NCI-H2081 (cell line): ENCODE measurements at regions not wholly inside any gene's neighbourhood (a gene's known extent, or its start where the extent isn't known, plus 50 kb on each side); places are given as distances from the start of the nearest gene placed in this dataset.

Experiments used
- DNase-seq, 2 experiments: peaks; one replicate each; lab custom pipeline; 2025; lab: John Stamatoyannopoulos, UW

DNA sequence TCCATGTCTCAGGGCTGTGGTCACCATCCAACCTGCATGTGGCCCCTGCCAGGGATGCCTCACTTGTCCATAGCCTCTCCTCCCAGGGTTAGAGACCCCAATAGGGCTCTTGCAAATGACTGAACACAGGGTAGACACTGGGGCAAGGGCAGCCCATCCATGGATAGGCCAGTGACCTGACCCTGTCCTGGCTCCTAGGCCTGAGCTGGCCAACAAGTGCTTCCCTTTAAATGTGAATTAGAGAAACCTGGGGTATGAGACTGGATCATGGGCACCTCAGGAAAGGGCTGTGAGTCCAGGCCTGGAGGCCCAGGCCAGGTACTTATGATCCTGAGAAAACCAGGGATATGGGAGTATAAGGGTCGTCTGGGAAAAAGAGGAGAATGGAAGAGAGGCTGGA is 64.5 kb downstream of the COPS8 start:
- DNase-seq = no peak

DNA sequence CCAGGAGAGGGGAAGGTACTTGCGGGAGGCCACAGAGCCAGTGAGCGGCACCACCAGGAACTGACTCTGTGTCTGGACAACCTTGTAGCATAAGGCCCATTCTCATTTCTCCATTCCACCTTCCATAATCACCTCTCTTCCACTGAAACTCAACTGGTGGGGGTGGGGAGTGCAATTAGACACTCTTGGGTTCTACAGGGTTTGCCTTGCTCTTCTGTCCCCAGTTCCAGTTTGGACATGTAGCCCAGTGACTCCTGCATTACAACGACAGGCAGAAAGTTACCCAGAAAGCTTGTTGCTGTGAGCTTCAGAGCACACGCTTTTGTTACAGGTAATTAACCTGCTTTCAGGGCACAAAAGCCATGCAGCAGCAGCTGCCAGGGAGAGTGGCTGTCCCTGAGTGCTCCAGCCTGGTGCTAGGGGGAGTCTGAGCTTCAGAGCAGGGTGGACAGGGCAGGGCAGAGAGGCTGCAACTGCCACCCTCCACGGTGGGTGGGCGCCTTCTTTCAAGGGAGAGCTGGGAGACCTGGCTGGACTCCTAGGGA is 65.2 kb downstream of the COPS8 start:
- no peak for DNase-seq

GRCh38 chr2:237152361-237152760 is 66.7 kb downstream of the COPS8 start:
- DNase-seq = no peak

GRCh38 chr2:237153181-237153580 is 67.5 kb downstream of the COPS8 start:
- no peak for DNase-seq

GRCh38 chr2:237154082-237154638 is 68.5 kb downstream of the COPS8 start:
- DNase-seq = peak; percentile 15 to 24

DNA sequence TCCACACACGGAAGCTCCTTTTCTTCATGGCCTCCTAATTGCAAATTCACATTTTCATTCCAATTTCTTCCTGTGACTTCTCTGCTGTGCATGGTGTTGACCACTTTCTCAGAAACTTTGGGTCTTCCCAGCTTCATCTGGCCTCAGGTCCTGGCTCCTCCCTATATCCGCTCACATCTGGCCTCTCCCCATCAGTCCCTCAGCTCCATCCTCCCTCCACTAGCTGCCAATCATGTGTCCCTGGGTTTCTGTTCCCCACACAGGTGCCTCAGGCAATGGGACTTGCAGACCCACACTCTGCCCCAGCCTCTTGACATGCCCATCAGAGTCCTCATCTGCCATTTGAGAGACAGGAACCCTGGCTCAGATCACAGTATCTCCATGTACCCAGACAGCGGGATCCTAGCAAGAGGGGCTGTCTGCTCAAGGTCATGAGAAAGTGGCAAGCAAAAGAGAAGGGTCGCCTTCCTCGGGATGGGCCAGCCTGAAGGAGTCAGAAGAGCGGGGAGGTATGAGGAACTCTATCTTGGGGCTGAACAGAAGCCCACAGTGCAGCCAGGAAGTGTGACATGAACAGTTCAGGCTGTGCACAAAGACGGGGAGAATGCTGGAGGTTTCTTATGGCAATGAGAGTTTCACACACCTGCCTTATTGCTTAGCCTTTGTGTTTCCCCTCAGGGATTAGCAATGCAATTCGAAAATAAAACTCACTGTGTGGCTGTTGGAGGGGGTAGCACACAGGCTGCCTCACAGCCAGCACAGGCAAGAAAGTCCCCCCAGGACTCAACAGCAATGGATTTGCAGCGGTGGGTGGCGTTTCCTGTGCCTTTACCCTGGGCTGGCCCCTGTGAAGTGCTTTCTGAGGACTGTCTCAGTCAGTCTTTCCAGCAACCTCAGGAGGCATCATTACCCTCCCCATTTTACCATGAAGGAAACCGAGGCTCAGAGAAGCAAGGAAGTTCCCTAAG is 69.5 kb downstream of the COPS8 start:
- no peak for DNase-seq

- DNase-seq = no peak
Observed at GRCh38 chr2:237156031-237156856, 70.6 kb downstream of the COPS8 start.

GRCh38 chr2:237156857-237157779 is 71.4 kb downstream of the COPS8 start:
- no peak for DNase-seq

- no peak for DNase-seq
Observed at GRCh38 chr2:237157780-237158102, 72.1 kb downstream of the COPS8 start.

- no peak for DNase-seq
Observed at GRCh38 chr2:237158194-237158593, 72.5 kb downstream of the COPS8 start.

DNA sequence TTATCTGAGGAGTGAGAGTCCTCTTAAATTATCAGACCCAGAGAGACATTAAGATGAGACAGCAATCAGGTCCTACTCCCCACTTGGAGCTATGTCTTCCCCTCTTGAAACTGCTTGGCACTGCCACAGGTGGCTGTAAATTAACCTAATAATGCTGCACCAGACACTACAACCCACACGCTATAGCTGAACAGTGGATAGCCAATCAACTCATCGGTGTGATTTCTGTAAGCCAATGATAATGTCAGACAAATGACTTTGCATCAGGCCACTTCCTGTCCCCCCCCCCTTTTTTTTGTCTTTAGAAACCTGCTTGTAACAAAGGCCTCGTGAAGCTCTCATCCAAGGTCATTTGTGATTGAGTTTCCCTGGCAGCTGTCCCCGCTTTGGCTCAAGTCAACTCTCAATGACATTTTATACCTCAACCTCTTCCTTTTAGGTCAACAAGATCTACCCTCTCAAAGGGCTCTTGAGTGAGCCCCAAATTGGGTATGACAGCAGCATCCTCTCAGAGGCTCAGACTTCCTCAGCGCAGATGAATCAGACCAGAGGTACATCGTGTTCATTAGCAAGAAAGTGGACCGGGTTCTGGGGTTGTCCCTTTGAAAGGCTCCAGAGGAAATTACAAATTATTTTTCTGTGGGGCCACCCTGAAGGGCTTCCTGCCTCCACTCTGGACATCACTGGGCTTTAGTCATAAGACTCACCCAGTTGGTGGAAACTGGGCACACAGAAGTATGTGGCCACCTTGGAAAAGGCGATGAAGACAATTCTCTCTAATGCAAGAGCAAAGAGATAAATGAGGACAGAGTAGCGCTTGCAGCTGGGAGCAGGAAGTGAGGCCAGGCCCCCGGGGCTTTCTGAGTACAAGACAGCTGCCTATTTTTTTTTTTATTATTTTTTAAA is 73.6 kb downstream of the COPS8 start:
- no peak for DNase-seq

DNA sequence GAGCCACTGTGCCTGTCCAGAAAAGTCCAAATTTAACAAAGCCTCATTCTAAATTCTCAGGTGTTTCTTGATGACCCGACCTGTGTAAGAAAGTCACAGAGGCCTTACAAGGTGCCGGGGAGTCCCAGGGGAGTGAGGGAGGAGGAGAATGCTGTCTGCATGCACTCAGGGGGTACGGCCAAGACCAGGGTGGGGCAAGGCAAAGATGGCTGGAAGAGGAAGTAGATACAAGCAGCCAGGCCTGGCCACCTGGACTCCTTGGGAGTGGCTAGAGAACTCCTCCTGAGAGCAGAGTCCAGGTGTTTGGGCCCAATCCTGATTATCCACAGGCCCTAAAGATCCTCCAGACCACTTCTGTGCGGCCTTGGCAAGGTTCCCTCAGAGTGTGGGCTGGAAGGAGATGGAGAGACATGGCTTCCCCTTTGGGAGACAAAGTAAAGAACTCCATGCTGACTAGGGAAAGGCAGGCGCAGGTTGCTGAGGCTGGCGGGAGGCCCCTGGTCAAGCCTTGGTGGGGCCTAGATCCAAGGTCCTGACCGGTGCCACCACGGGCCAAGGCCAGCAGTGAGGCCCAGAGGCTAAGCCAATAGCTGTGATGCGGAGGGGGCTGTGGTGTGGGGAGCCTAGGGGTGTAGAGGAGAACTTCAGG is 74.7 kb downstream of the COPS8 start:
- DNase-seq = no peak

DNA sequence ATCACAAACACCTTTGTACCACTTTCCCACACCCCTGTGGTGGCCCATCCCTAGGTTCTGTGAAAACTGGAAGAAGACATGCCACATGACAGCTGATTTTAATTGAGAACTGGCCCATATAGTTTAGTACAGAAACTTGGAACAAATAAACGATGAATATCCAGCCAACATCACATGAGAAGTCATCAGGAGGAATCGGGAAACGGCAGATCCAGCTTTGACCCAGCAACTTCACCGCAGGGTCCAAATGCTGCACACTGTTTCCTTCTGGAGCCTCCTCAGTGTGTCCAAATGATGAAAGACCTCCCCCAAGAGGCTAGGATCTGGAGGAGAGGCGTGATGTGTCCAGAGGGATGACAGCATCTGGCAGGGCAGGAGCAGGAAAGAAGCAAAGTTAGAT is 75.5 kb downstream of the COPS8 start:
- DNase-seq = no peak

GRCh38 chr2:237162959-237163358 is 77.3 kb downstream of the COPS8 start:
- no peak for DNase-seq

DNA sequence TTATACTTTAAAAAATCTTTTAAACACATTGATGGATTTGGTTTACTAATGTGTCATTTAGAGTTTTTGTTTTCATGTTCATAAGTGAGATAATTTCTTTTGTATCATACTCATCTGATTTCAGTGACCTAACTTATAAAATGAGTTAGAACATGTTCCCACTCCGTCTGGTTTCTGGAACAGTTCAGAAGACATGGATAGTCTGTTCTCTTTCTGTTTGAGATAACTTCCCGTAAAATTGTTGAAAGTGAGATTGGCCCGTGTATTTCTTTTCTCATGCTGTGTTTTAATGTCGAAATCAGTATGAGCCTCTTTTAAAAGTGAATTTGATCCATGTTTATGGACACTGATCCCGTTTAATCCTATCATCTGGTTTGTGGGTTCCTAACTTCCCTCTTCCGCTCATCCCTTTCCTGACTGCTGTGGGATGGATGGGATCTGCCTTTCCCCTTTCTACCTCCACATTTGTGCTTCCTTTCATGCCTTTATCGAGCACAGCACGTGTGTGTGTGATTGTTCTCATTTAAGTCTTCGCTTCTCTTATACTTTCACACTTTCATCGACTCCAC is 78.9 kb downstream of the COPS8 start:
- no peak for DNase-seq

DNA sequence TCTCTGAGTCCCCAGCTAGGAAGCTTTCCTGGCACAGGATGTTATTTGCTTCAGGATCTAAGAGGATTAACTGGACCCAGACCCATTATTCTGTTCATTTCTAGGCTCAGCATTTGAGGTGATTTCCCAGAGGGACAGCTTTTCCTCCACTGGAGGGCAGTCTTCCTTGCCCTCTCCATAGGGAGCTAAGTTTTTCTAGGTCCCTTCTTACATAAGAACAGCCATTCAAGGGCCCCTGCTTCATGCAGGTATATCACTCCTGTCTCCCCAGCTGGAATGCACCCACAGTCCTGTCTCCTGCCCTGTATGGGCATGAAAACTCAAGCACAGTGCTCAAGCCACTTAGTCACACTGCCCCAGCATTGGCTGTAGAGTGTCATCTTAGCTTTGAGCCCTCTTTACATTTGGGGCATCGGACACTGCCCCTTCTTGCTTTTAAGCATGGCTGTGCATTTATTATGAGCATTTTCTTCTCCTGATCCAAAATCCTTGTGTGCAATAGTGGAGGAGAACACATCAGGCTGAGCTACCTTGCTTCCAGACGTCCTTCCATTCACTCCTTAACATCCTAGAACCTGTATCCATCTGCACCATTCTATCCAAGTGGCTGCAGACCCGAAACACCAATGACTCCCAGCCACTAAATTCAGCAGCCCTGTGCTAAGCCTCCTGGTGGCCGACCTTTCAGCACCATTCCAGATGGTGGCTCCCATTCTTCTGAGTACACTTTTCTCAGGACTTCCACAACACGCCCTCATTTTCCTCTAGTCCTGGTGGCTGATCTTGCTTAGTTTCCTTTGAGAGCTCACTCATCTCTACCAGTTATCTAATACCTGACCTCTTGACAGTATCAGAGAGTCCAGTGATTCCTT is 80.0 kb downstream of the COPS8 start:
- no peak for DNase-seq

- DNase-seq = no peak
Observed at GRCh38 chr2:237167038-237167437, 81.3 kb downstream of the COPS8 start.

- DNase-seq = no peak
Observed at GRCh38 chr2:237167934-237168333, 82.2 kb downstream of the COPS8 start.
